Keratinocyte (primary cell): ENCODE measurements at regions not wholly inside any gene's neighbourhood (a gene's known extent, or its start where the extent isn't known, plus 50 kb on each side); places are given as distances from the start of the nearest gene placed in this dataset.

Experiments used
- DNase-seq: peaks from one replicate; pipeline ENCODE4 v3.0.0-alpha.2; 2011; ENCODE audit warnings: low read depth, missing footprints, low spot score
- FAIRE-seq: peaks from 2 replicates; lab custom pipeline; 2011; peaks lifted over from hg19 to GRCh38; lab: Jason Lieb, UNC
- H2AFZ ChIP-seq: 2 replicates; pipeline ENCODE4 v1.6.0; 2012; ENCODE audit warnings: low read length, control low read depth, inconsistent platforms; ENCODE audit not compliant: control insufficient read depth
- H3K27ac ChIP-seq: 2 replicates; pipeline ENCODE4 v1.5.1; 2011; ENCODE audit warnings: low read length; ENCODE audit not compliant: control insufficient read depth, insufficient read depth
- H3K27me3 ChIP-seq: 3 replicates; pipeline ENCODE4 v1.6.0; 2011; ENCODE audit warnings: low read length; ENCODE audit not compliant: control insufficient read depth, insufficient read depth; ENCODE audit errors: extremely low read depth
- H3K36me3 ChIP-seq, 2 experiments: 2 replicates in 1 of 2; 3 replicates in 1 of 2; pipeline ENCODE4 v1.5.1; 2011; ENCODE audit warnings: low read length in 2 of 2, mild to moderate bottlenecking in 1 of 2; ENCODE audit not compliant: control insufficient read depth in 2 of 2, insufficient read depth in 2 of 2; ENCODE audit errors: extremely low read depth in 1 of 2
- H3K4me1 ChIP-seq: 3 replicates; pipeline ENCODE4 v1.5.1; 2011; ENCODE audit warnings: low read length; ENCODE audit not compliant: control insufficient read depth, insufficient read depth; ENCODE audit errors: extremely low read depth
- H3K4me2 ChIP-seq: 3 replicates; pipeline ENCODE4 v1.6.0; 2011; ENCODE audit warnings: low read depth, low read length; ENCODE audit not compliant: control insufficient read depth, insufficient read depth; ENCODE audit errors: extremely low read depth
- H3K4me3 ChIP-seq, 3 experiments: fragments of 200-600 bp in 1 of 3; sonication (generic) in 1 of 3; 2 replicates in 2 of 3; 3 replicates in 1 of 3; pipeline ENCODE4 v1.5.1; 2011 to 2016; ENCODE audit warnings: low read length in 3 of 3, mild to moderate bottlenecking in 3 of 3, control low read depth in 2 of 3, inconsistent platforms in 1 of 3, low read depth in 1 of 3, mixed read lengths in 1 of 3, mixed run types in 1 of 3, moderate library complexity in 1 of 3; ENCODE audit not compliant: control insufficient read depth in 2 of 3, insufficient read depth in 2 of 3; ENCODE audit errors: extremely low read depth in 1 of 3
- H3K79me2 ChIP-seq: 2 replicates; pipeline ENCODE4 v1.6.0; 2012; ENCODE audit warnings: low read length; ENCODE audit not compliant: control insufficient read depth, insufficient read depth
- H3K9ac ChIP-seq: 3 replicates; pipeline ENCODE4 v1.6.0; 2011; ENCODE audit warnings: low read length; ENCODE audit not compliant: control insufficient read depth, insufficient read depth; ENCODE audit errors: extremely low read depth
- H3K9me1 ChIP-seq: 3 replicates; pipeline ENCODE4 v1.6.0; 2011; ENCODE audit warnings: low read length; ENCODE audit not compliant: control insufficient read depth, insufficient read depth; ENCODE audit errors: extremely low read depth
- H3K9me3 ChIP-seq: 2 replicates; pipeline ENCODE4 v1.5.1; 2012; ENCODE audit warnings: low read depth, low read length; ENCODE audit not compliant: control insufficient read depth
- H4K20me1 ChIP-seq: 3 replicates; pipeline ENCODE4 v1.6.0; 2011; ENCODE audit warnings: low read length; ENCODE audit not compliant: control insufficient read depth, insufficient read depth; ENCODE audit errors: extremely low read depth
- CTCF ChIP-seq, 3 experiments: IDR thresholded peaks in 1 of 3; conservative IDR thresholded peaks in 1 of 3; optimal IDR thresholded peaks in 1 of 3; 2 replicates in 2 of 3; 3 replicates in 1 of 3; pipeline versions ENCODE3 to v1.5.1; 2011; ENCODE audit warnings: low read length in 3 of 3, mild to moderate bottlenecking in 3 of 3, moderate library complexity in 2 of 3, control low read depth in 1 of 3, inconsistent platforms in 1 of 3; ENCODE audit not compliant: insufficient read depth in 2 of 3; ENCODE audit errors: extremely low read depth in 1 of 3
- EZH2 ChIP-seq: IDR thresholded peaks from one replicate; pipeline ENCODE4 v1.6.1; 2012; ENCODE audit warnings: inconsistent platforms, mild to moderate bottlenecking, low read length, moderate library complexity
- dilution Hi-C: fragments of 300-500 bp; cut with MboI; formaldehyde crosslinking; loops from one replicate; pipeline ENCODE4 v1.7.0; 2020; ENCODE audit warnings: low sequenced_read_pairs; ENCODE audit not compliant: extremely low pct_ligation_motif_present

- Histone ChIP-seq H3K79me2 (no peaks in the 10 kb centered on the region), H3K9me1 (no peaks in the 10 kb centered on the region), H3K27ac (no peak overlapping the region), H2AFZ (no peak overlapping the region), H3K4me3 (no peak overlapping the region), H4K20me1 (no peaks in the 10 kb centered on the region), H3K4me2 (no peak overlapping the region), H3K9me3 (no peaks in the 10 kb centered on the region), H3K27me3 (no peaks in the 10 kb centered on the region), H3K4me1 (no peaks in the 10 kb centered on the region), H3K9ac (no peak overlapping the region), H3K36me3 (no peaks in the 10 kb centered on the region)
- dilution Hi-C loops, result no loop called here
- FAIRE-seq, result no peak
- no peak for DNase-seq
- TF ChIP-seq CTCF (optimal IDR thresholded peaks at IDR 0.05 in 1 of 3, IDR thresholded peaks at IDR 0.05 in 1 of 3, conservative IDR thresholded peaks at IDR 0.05 in 1 of 3; ENCODE audit: extremely low read depth in 1 of 3, insufficient read depth in 2 of 3, low read length in 3 of 3) (no peak), EZH2 (no peak)
Observed at GRCh38 chr2:193562031-193562430, 1367.3 kb upstream of the TMEFF2 start.

- H4K20me1 ChIP-seq, result no peaks in the 10 kb centered on the region
- no peaks in the 10 kb centered on the region for H3K9me3 ChIP-seq
- H3K9ac ChIP-seq, result no peak overlapping the region
- no peak for TF ChIP-seq EZH2
- no peak for TF ChIP-seq CTCF (optimal IDR thresholded peaks at IDR 0.05 in 1 of 3, IDR thresholded peaks at IDR 0.05 in 1 of 3, conservative IDR thresholded peaks at IDR 0.05 in 1 of 3; ENCODE audit: extremely low read depth in 1 of 3, insufficient read depth in 2 of 3, low read length in 3 of 3)
- H3K4me1 ChIP-seq, result no peaks in the 10 kb centered on the region
- FAIRE-seq, result no peak
- DNase-seq, result no peak
- H3K27me3 ChIP-seq, result no peaks in the 10 kb centered on the region
- H3K4me2 ChIP-seq, result no peak overlapping the region
- no peak overlapping the region for H3K27ac ChIP-seq
- H3K36me3 ChIP-seq, result no peaks in the 10 kb centered on the region
- no peaks in the 10 kb centered on the region for H3K9me1 ChIP-seq
- H3K4me3 ChIP-seq, result no peak overlapping the region
- dilution Hi-C loops, result no loop called here
- no peaks in the 10 kb centered on the region for H3K79me2 ChIP-seq
- H2AFZ ChIP-seq, result no peak overlapping the region
Observed at GRCh38 chr2:193561054-193561453, 1366.3 kb upstream of the TMEFF2 start.
